ENCODE measurements at regions not wholly inside any gene's neighbourhood (a gene's known extent, or its start where the extent isn't known, plus 50 kb on each side); places are given as distances from the start of the nearest gene placed in this dataset.
"Not testable (repeated sequence)": the region's sequence is repeated elsewhere in the genome, so short reads cannot be mapped to it uniquely, and the experiment has no call there.

- H3K4me1 Mint-ChIP-seq; H3K36me3 Mint-ChIP-seq (ENCODE audit: low read depth); H3K27me3 Mint-ChIP-seq (ENCODE audit: low read depth); H3K4me3 Mint-ChIP-seq; H3K9me3 Mint-ChIP-seq; H3K27ac Mint-ChIP-seq (ENCODE audit: unreplicated experiment): not testable (repeated sequence)
- peak; percentile 40 for DNase-seq (ENCODE audit: low read depth, low spot score)
- TF ChIP-seq CTCF (conservative IDR thresholded peaks at IDR 0.05) = peak; percentile 55
Measured at GRCh38 chr1:146448212-146448876, 219.5 kb upstream of the NOTCH2NLA start.

- not testable (repeated sequence) for H3K27me3 Mint-ChIP-seq (ENCODE audit: low read depth); H3K27ac Mint-ChIP-seq (ENCODE audit: unreplicated experiment); H3K4me3 Mint-ChIP-seq; DNase-seq (ENCODE audit: low read depth, low spot score); H3K4me1 Mint-ChIP-seq; H3K9me3 Mint-ChIP-seq; H3K36me3 Mint-ChIP-seq (ENCODE audit: low read depth)
Measured at GRCh38 chr1:146443871-146444222, 215.0 kb upstream of the NOTCH2NLA start.

GRCh38 chr1:146443088-146443870, 214.5 kb upstream of the NOTCH2NLA start:
- not testable (repeated sequence) for H3K27me3 Mint-ChIP-seq (ENCODE audit: low read depth); H3K4me1 Mint-ChIP-seq; DNase-seq (ENCODE audit: low read depth, low spot score); H3K36me3 Mint-ChIP-seq (ENCODE audit: low read depth); H3K4me3 Mint-ChIP-seq; H3K27ac Mint-ChIP-seq (ENCODE audit: unreplicated experiment); H3K9me3 Mint-ChIP-seq

GRCh38 chr1:146438543-146438942, 209.7 kb upstream of the NOTCH2NLA start:
- H3K36me3 Mint-ChIP-seq (ENCODE audit: low read depth); H3K27me3 Mint-ChIP-seq (ENCODE audit: low read depth); H3K9me3 Mint-ChIP-seq; H3K4me1 Mint-ChIP-seq; DNase-seq (ENCODE audit: low read depth, low spot score); H3K27ac Mint-ChIP-seq (ENCODE audit: unreplicated experiment); H3K4me3 Mint-ChIP-seq: not testable (repeated sequence)

GRCh38 chr1:146416642-146417041, 187.8 kb upstream of the NOTCH2NLA start:
- not testable (repeated sequence) for DNase-seq (ENCODE audit: low read depth, low spot score); H3K27ac Mint-ChIP-seq (ENCODE audit: unreplicated experiment); H3K27me3 Mint-ChIP-seq (ENCODE audit: low read depth); H3K9me3 Mint-ChIP-seq; H3K4me3 Mint-ChIP-seq; H3K36me3 Mint-ChIP-seq (ENCODE audit: low read depth); H3K4me1 Mint-ChIP-seq

GRCh38 chr1:146415017-146415416, 186.2 kb upstream of the NOTCH2NLA start:
- not testable (repeated sequence) for H3K9me3 Mint-ChIP-seq; H3K4me3 Mint-ChIP-seq; DNase-seq (ENCODE audit: low read depth, low spot score); H3K27me3 Mint-ChIP-seq (ENCODE audit: low read depth); H3K36me3 Mint-ChIP-seq (ENCODE audit: low read depth); H3K27ac Mint-ChIP-seq (ENCODE audit: unreplicated experiment); H3K4me1 Mint-ChIP-seq

GRCh38 chr1:146413911-146414310, 185.1 kb upstream of the NOTCH2NLA start:
- not testable (repeated sequence) for H3K4me1 Mint-ChIP-seq; H3K9me3 Mint-ChIP-seq; H3K4me3 Mint-ChIP-seq; H3K27me3 Mint-ChIP-seq (ENCODE audit: low read depth); H3K36me3 Mint-ChIP-seq (ENCODE audit: low read depth); DNase-seq (ENCODE audit: low read depth, low spot score); H3K27ac Mint-ChIP-seq (ENCODE audit: unreplicated experiment)

- H3K4me3 Mint-ChIP-seq; H3K9me3 Mint-ChIP-seq; H3K27ac Mint-ChIP-seq (ENCODE audit: unreplicated experiment); H3K27me3 Mint-ChIP-seq (ENCODE audit: low read depth); DNase-seq (ENCODE audit: low read depth, low spot score); H3K36me3 Mint-ChIP-seq (ENCODE audit: low read depth); H3K4me1 Mint-ChIP-seq: not testable (repeated sequence)
Measured at GRCh38 chr1:146411923-146412322, 183.1 kb upstream of the NOTCH2NLA start.

- not testable (repeated sequence) for H3K9me3 Mint-ChIP-seq; H3K36me3 Mint-ChIP-seq (ENCODE audit: low read depth); H3K27me3 Mint-ChIP-seq (ENCODE audit: low read depth); H3K4me1 Mint-ChIP-seq
- Mint-ChIP-seq H3K4me3 (peak overlapping the region; percentile 82), H3K27ac (ENCODE audit: unreplicated experiment) (peak overlapping the region; percentile 100)
- peak; percentile 50 for DNase-seq (ENCODE audit: low read depth, low spot score)
Measured at GRCh38 chr1:146409817-146410441, 181.1 kb upstream of the NOTCH2NLA start.

- peak; percentile 41 for DNase-seq (ENCODE audit: low read depth, low spot score)
- Mint-ChIP-seq H3K27ac (ENCODE audit: unreplicated experiment) (peak overlapping the region; percentile 100), H3K4me3 (peak overlapping the region; percentile 82)
- H3K9me3 Mint-ChIP-seq; H3K4me1 Mint-ChIP-seq; H3K36me3 Mint-ChIP-seq (ENCODE audit: low read depth); H3K27me3 Mint-ChIP-seq (ENCODE audit: low read depth): not testable (repeated sequence)
Measured at GRCh38 chr1:146409116-146409801, 180.4 kb upstream of the NOTCH2NLA start.
